PC-3 (cell line): ENCODE measurements at regions not wholly inside any gene's neighbourhood (a gene's known extent, or its start where the extent isn't known, plus 50 kb on each side); places are given as distances from the start of the nearest gene placed in this dataset.

ENCODE experiments used
- ATAC-seq: fragments of 200-7000 bp; cut with Tn5 transposase; 2 replicates; pipeline ENCODE4 v1.9.1; 2020; ENCODE audit warnings: mild to moderate bottlenecking, moderate library complexity
- BruUV-seq: library from RNA; stranded (reverse); fragments of 400-500 nt; replicated peaks from 2 replicates; lab custom pipeline; 2021; lab: Mats Ljungman, UMichigan
- CTCF ChIA-PET: fragments of 300-600 bp; sonication (Branson Sonifier 250); formaldehyde crosslinking; loops from one replicate; lab custom pipeline; 2022; ENCODE audit warnings: antibody characterized with exemption; lab: Charles Lee
- POLR2A ChIA-PET: fragments of 300-600 bp; sonication (Branson Sonifier 250); formaldehyde crosslinking; loops from one replicate; lab custom pipeline; 2022; ENCODE audit warnings: antibody characterized with exemption; ENCODE audit not compliant: unreplicated experiment; lab: Charles Lee
- DNase-seq: peaks from one replicate; pipeline ENCODE4 v3.0.0-alpha.2; 2015
- H2AFZ ChIP-seq: fragments of 300-600 bp; sonication (generic); 2 replicates; pipeline ENCODE4 v1.6.0; 2016; ENCODE audit warnings: antibody characterized with exemption, low read length
- H3F3A ChIP-seq: fragments of 300-600 bp; sonication (generic); one replicate; pipeline ENCODE4 v1.6.0; 2017; ENCODE audit warnings: antibody characterized with exemption, low read length, control low read depth, mild to moderate bottlenecking; ENCODE audit not compliant: unreplicated experiment
- H3K27ac ChIP-seq: fragments of 300-600 bp; sonication (generic); 2 replicates; pipeline ENCODE4 v1.5.1; 2016; ENCODE audit warnings: mild to moderate bottlenecking, low read length
- H3K27me3 ChIP-seq: fragments of 300-600 bp; sonication (generic); 2 replicates; pipeline ENCODE4 v1.6.1; 2016; ENCODE audit warnings: low read length, mixed read lengths
- H3K36me3 ChIP-seq: fragments of 300-600 bp; sonication (generic); 2 replicates; pipeline ENCODE4 v1.6.1; 2016; ENCODE audit warnings: low read depth, mixed run types, low read length, mixed read lengths
- H3K4me1 ChIP-seq: fragments of 300-600 bp; sonication (generic); 2 replicates; pipeline ENCODE4 v1.5.1; 2016; ENCODE audit warnings: low read length; ENCODE audit not compliant: insufficient read depth
- H3K4me2 ChIP-seq: fragments of 300-600 bp; sonication (generic); 2 replicates; pipeline ENCODE4 v1.6.0; 2016; ENCODE audit warnings: low read length
- H3K4me3 ChIP-seq: fragments of 300-600 bp; sonication (generic); 2 replicates; pipeline ENCODE4 v1.5.1; 2016; ENCODE audit warnings: mild to moderate bottlenecking, low read length, mixed read lengths
- H3K79me2 ChIP-seq: fragments of 300-600 bp; sonication (generic); 2 replicates; pipeline ENCODE4 v1.6.1; 2017; ENCODE audit warnings: low read length, mixed read lengths
- H3K9ac ChIP-seq: fragments of 300-600 bp; sonication (generic); 2 replicates; pipeline ENCODE4 v1.6.0; 2016; ENCODE audit warnings: mild to moderate bottlenecking, low read length
- H3K9me2 ChIP-seq: fragments of 300-600 bp; sonication (generic); replicated peaks from 2 replicates; pipeline ENCODE4 v1.6.1; 2016; ENCODE audit warnings: mixed run types, low read length, mixed read lengths
- H3K9me3 ChIP-seq: fragments of 300-600 bp; sonication (generic); 2 replicates; pipeline ENCODE4 v1.6.1; 2016; ENCODE audit warnings: low read length, mixed read lengths
- H4K20me1 ChIP-seq: fragments of 300-600 bp; sonication (generic); 2 replicates; pipeline ENCODE4 v1.6.1; 2016; ENCODE audit warnings: low read length, mixed read lengths
- EZH2 ChIP-seq: fragments of 300-600 bp; sonication (generic); IDR thresholded peaks from one replicate; pipeline ENCODE4 v1.6.1; 2017; ENCODE audit warnings: antibody characterized with exemption, mild to moderate bottlenecking, low read length; ENCODE audit not compliant: unreplicated experiment
- EZH2phosphoT487 ChIP-seq: fragments of 300-600 bp; sonication (generic); IDR thresholded peaks from 2 replicates; pipeline ENCODE4 v1.6.1; 2018; ENCODE audit warnings: mild to moderate bottlenecking, antibody characterized with exemption, low read length, borderline replicate concordance
- intact Hi-C: fragments of 100-400 bp; cut with micrococcal nuclease; formaldehyde crosslinking; loops from 2 replicates; pipeline ENCODE4 v1.9.0; 2023
- TF ChIP-seq, protein P1 (sequence below): fragments of 300-600 bp; sonication (generic); conservative IDR thresholded peaks from 2 replicates; pipeline ENCODE4 v1.5.1; 2017; ENCODE audit warnings: antibody characterized with exemption, low read depth, mild to moderate bottlenecking, low read length

DNA sequence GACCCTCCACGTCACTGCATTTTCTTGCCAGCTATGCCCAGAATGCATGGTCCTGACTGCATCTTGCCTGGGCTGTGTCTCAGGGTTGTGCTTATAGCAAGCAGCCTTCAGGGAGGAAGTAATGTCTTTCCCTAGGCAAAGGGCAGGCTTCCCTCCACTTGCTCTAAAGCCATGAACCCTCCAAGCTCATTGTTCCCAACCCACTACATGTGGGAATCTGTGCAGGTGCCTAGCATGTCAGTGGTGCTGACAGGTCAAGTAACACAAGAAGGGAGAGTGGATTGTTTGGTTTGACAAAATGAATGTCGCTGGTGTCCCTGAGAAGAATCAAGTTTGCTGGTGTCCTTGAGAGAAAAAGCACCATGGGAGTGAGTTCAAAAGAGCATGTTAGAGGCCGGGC is 53.9 kb upstream of the UCN3 start:
- intact Hi-C loops, result no loop called here
- ATAC-seq (no peak), DNase-seq (no peak)
- H3K9me2 ChIP-seq, result no peaks in the 10 kb centered on the region
- TF ChIP-seq, protein P1, sequence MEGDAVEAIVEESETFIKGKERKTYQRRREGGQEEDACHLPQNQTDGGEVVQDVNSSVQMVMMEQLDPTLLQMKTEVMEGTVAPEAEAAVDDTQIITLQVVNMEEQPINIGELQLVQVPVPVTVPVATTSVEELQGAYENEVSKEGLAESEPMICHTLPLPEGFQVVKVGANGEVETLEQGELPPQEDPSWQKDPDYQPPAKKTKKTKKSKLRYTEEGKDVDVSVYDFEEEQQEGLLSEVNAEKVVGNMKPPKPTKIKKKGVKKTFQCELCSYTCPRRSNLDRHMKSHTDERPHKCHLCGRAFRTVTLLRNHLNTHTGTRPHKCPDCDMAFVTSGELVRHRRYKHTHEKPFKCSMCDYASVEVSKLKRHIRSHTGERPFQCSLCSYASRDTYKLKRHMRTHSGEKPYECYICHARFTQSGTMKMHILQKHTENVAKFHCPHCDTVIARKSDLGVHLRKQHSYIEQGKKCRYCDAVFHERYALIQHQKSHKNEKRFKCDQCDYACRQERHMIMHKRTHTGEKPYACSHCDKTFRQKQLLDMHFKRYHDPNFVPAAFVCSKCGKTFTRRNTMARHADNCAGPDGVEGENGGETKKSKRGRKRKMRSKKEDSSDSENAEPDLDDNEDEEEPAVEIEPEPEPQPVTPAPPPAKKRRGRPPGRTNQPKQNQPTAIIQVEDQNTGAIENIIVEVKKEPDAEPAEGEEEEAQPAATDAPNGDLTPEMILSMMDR, result no peak
- TF ChIP-seq EZH2 (no peak), EZH2phosphoT487 (no peak)
- no peaks in the 10 kb centered on the region for H3K36me3 ChIP-seq
- no peak overlapping the region for H3K9ac ChIP-seq
- no peaks in the 10 kb centered on the region for H3K79me2 ChIP-seq
- BruUV-seq, result no TSS peak
- POLR2A ChIA-PET, result no interaction called here
- CTCF ChIA-PET, result no interaction called here
- H3K27ac ChIP-seq, result no peak overlapping the region
- no peak overlapping the region for H2AFZ ChIP-seq
- no peaks in the 10 kb centered on the region for H3K27me3 ChIP-seq
- no peak overlapping the region for H3K4me3 ChIP-seq
- no peaks in the 10 kb centered on the region for H4K20me1 ChIP-seq
- H3K9me3 ChIP-seq, result no peaks in the 10 kb centered on the region
- H3K4me1 ChIP-seq, result no peaks in the 10 kb centered on the region
- H3F3A ChIP-seq, result no peaks in the 10 kb centered on the region
- H3K4me2 ChIP-seq, result no peak overlapping the region

DNA sequence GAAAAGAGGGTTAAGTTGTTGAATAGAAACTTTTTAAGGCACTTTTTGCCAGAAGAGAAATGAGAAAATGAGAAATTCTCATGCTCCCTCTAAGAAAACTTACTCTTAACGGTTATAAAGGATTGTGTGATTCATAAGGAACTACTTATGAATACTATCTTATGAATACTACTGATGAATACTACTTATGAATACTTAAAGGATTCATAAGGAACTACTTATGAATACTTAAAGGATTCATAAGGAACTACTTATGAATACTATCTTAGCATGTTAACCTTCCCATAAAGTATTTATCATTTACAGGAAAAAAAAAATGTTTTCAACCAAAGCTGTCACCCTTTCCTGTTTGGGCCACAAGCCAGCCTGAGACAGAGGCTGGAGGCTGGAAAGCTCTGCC is 53.1 kb upstream of the UCN3 start:
- no peaks in the 10 kb centered on the region for H3K36me3 ChIP-seq
- no peaks in the 10 kb centered on the region for H3F3A ChIP-seq
- ATAC-seq, result no peak
- no peak for DNase-seq
- no peak overlapping the region for H3K4me2 ChIP-seq
- no peak overlapping the region for H3K27ac ChIP-seq
- H3K9ac ChIP-seq, result no peak overlapping the region
- CTCF ChIA-PET, result no interaction called here
- H3K9me3 ChIP-seq, result no peaks in the 10 kb centered on the region
- POLR2A ChIA-PET, result no interaction called here
- H3K79me2 ChIP-seq, result no peaks in the 10 kb centered on the region
- no peak for TF ChIP-seq EZH2phosphoT487
- H2AFZ ChIP-seq, result no peak overlapping the region
- H4K20me1 ChIP-seq, result no peaks in the 10 kb centered on the region
- intact Hi-C loops, result no loop called here
- no peaks in the 10 kb centered on the region for H3K27me3 ChIP-seq
- no peaks in the 10 kb centered on the region for H3K9me2 ChIP-seq
- H3K4me1 ChIP-seq, result no peaks in the 10 kb centered on the region
- BruUV-seq, result no TSS peak
- no peak overlapping the region for H3K4me3 ChIP-seq

DNA sequence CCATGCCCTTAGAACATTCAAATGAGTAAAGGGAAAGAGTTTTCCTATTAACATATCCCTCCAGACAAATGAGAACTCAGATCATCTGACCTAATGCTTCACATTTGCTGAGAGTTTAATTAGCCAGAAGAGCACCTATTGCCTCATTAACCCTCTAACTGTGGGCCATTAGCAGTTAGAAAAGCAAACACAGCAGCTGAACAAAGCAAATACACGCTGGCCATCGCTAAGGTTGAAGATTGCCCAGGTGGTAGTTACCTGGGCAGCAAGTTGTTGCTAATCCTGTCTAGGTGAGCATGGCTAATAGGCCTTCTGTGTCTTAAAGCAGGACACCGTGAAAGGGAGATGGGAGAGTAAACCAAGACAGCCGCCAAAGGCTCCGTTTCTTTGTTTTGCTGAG is 49.9 kb upstream of the UCN3 start:
- intact Hi-C loops, result no loop called here
- Histone ChIP-seq H3K9ac (no peak overlapping the region), H3K4me3 (no peak overlapping the region), H3K4me2 (no peak overlapping the region), H3K79me2 (no peaks in the 10 kb centered on the region), H3K36me3 (no peaks in the 10 kb centered on the region), H3K9me2 (no peaks in the 10 kb centered on the region), H3F3A (no peaks in the 10 kb centered on the region), H3K27me3 (no peaks in the 10 kb centered on the region), H2AFZ (no peak overlapping the region), H3K27ac (no peak overlapping the region), H3K9me3 (no peaks in the 10 kb centered on the region), H3K4me1 (peaks cover 10% of the 10 kb centered on the region; the same call in 1 of the 2 replicates), H4K20me1 (no peaks in the 10 kb centered on the region)
- ChIA-PET POLR2A (interaction anchor here (0.6 kb wide), 1 partner anchor 11 kb away, joined by 3 read pairs; no protein-coding TSS in a partner anchor), CTCF (no interaction called here)
- no TSS peak for BruUV-seq
- TF ChIP-seq EZH2phosphoT487, result no peak
- TF ChIP-seq, protein P1, result no peak
- TF ChIP-seq EZH2, result no peak
- no peak for DNase-seq
- ATAC-seq, result no peak
